GM12891 (cell line): ENCODE measurements at regions not wholly inside any gene's neighbourhood (a gene's known extent, or its start where the extent isn't known, plus 50 kb on each side); places are given as distances from the start of the nearest gene placed in this dataset.

ENCODE experiments used
- POLR2A ChIP-seq: IDR thresholded peaks from 2 replicates; pipeline ENCODE4 v1.6.1; 2011; ENCODE audit warnings: low read depth, low read length, control low read depth
- POLR2AphosphoS5 ChIP-seq: IDR thresholded peaks from 2 replicates; pipeline ENCODE4 v1.6.1; 2011; ENCODE audit warnings: low read depth, low read length, control low read depth
- TAF1 ChIP-seq: IDR thresholded peaks from 2 replicates; pipeline ENCODE4 v1.6.1; 2011; ENCODE audit warnings: low read depth, low read length, control low read depth

GRCh38 chr11:121723246-121723741 lies 270.5 kb upstream of the SORL1-AS1 start:
- no peak for TF ChIP-seq TAF1
- no peak for TF ChIP-seq POLR2A
- TF ChIP-seq POLR2AphosphoS5, result no peak
